ENCODE measurements at regions not wholly inside any gene's neighbourhood (a gene's known extent, or its start where the extent isn't known, plus 50 kb on each side); places are given as distances from the start of the nearest gene placed in this dataset.

GRCh38 chr6:95093154-95093553, 484.2 kb upstream of the MANEA start:
- intact Hi-C loops (cut with micrococcal nuclease; ENCODE audit: unreplicated experiment) (no loop called here), in situ Hi-C loops (cut with HindIII; ENCODE audit: extremely low pct_ligation_motif_present, low pct_unique_long_range_greater_than_20kb) (no loop called here)
- FAIRE-seq (no peak), DNase-seq (ENCODE audit: low spot score) (no peak), ATAC-seq (no peak)
- BruUV-seq (replicated peaks), result no TSS peak
- Histone ChIP-seq H3K9ac (ENCODE audit: insufficient read depth, low read depth, low read length) (no peak overlapping the region), H3K4me1 (ENCODE audit: insufficient read depth, low read length) (no peaks in the 10 kb centered on the region), H3K79me2 (ENCODE audit: insufficient read depth, low read length) (no peaks in the 10 kb centered on the region), H3K27me3 (ENCODE audit: control insufficient read depth in 1 of 2, insufficient read depth in 2 of 2, low read length in 2 of 2) (no peaks in the 10 kb centered on the region), H2AFZ (ENCODE audit: low read length) (no peak overlapping the region), H3K4me3 (replicated peaks in 1 of 3; ENCODE audit: insufficient read depth in 1 of 3, low read depth in 2 of 3, low read length in 3 of 3) (no peak overlapping the region), H3K9me3 (ENCODE audit: low read length) (no peaks in the 10 kb centered on the region), H3K4me2 (ENCODE audit: low read depth, low read length) (no peak overlapping the region), H3K27ac (ENCODE audit: extremely low read length, insufficient read depth, low read length) (no peak overlapping the region), H4K20me1 (ENCODE audit: insufficient read depth, low read length) (no peaks in the 10 kb centered on the region), H3K36me3 (replicated peaks in 1 of 2; ENCODE audit: control insufficient read depth in 1 of 2, insufficient read depth in 2 of 2, low read length in 2 of 2) (no peaks in the 10 kb centered on the region)
- CTCF ChIA-PET (ENCODE audit: low intra/inter-chr PET ratio, low total read pairs), result no interaction called here
- TF ChIP-seq GATA4 (IDR thresholded peaks at IDR 0.05; ENCODE audit: borderline replicate concordance, low read depth) (no peak), ZBTB43 (CRISPR knock-in tag; conservative IDR thresholded peaks at IDR 0.05) (no peak), CC2D1A (CRISPR knock-in tag; IDR thresholded peaks at IDR 0.05) (no peak), NBN (conservative IDR thresholded peaks at IDR 0.05) (no peak), ZNF557 (CRISPR knock-in tag; IDR thresholded peaks at IDR 0.05) (no peak), ETV5 (CRISPR knock-in tag; IDR thresholded peaks at IDR 0.05; ENCODE audit: borderline replicate concordance) (no peak), ZBTB7B (CRISPR knock-in tag; IDR thresholded peaks at IDR 0.05) (no peak)
- WGBS (ENCODE audit: low lambda C conversion rate), result 25% methylated on average over 4 of the region's 4 CpGs
- POLR2A ChIA-PET, result no interaction called here

GRCh38 chr6:95094751-95095663, 482.3 kb upstream of the MANEA start:
- WGBS (ENCODE audit: low lambda C conversion rate), result 12% methylated on average over 6 of the region's 6 CpGs
- Histone ChIP-seq H3K27ac (ENCODE audit: extremely low read length, insufficient read depth, low read length) (no peak overlapping the region), H3K4me1 (ENCODE audit: insufficient read depth, low read length) (no peaks in the 10 kb centered on the region), H3K4me2 (ENCODE audit: low read depth, low read length) (no peak overlapping the region), H3K79me2 (ENCODE audit: insufficient read depth, low read length) (no peaks in the 10 kb centered on the region), H3K4me3 (replicated peaks in 1 of 3; ENCODE audit: insufficient read depth in 1 of 3, low read depth in 2 of 3, low read length in 3 of 3) (no peak overlapping the region), H3K9me3 (ENCODE audit: low read length) (no peaks in the 10 kb centered on the region), H4K20me1 (ENCODE audit: insufficient read depth, low read length) (no peaks in the 10 kb centered on the region), H3K27me3 (ENCODE audit: control insufficient read depth in 1 of 2, insufficient read depth in 2 of 2, low read length in 2 of 2) (no peaks in the 10 kb centered on the region), H3K36me3 (replicated peaks in 1 of 2; ENCODE audit: control insufficient read depth in 1 of 2, insufficient read depth in 2 of 2, low read length in 2 of 2) (no peaks in the 10 kb centered on the region), H2AFZ (ENCODE audit: low read length) (no peak overlapping the region), H3K9ac (ENCODE audit: insufficient read depth, low read depth, low read length) (no peak overlapping the region)
- no TSS peak for BruUV-seq (replicated peaks)
- intact Hi-C loops (cut with micrococcal nuclease; ENCODE audit: unreplicated experiment), result no loop called here
- ChIA-PET POLR2A (no interaction called here), CTCF (ENCODE audit: low intra/inter-chr PET ratio, low total read pairs) (no interaction called here)
- ATAC-seq (no peak), DNase-seq (ENCODE audit: low spot score) (no peak), FAIRE-seq (no peak)
- in situ Hi-C loops (cut with HindIII; ENCODE audit: extremely low pct_ligation_motif_present, low pct_unique_long_range_greater_than_20kb), result no loop called here
- no peak for TF ChIP-seq ZZZ3 (CRISPR knock-in tag; IDR thresholded peaks at IDR 0.05; ENCODE audit: borderline replicate concordance)
- no peak for TF ChIP-seq PBX2 (CRISPR knock-in tag; IDR thresholded peaks at IDR 0.05)
- no peak for TF ChIP-seq ZGPAT (CRISPR knock-in tag; IDR thresholded peaks at IDR 0.05)
- no peak for TF ChIP-seq ZNF263 (CRISPR knock-in tag; IDR thresholded peaks at IDR 0.05)
- TF ChIP-seq MXI1 (IDR thresholded peaks at IDR 0.05; ENCODE audit: borderline replicate concordance, low read depth, low read length), result no peak
- TF ChIP-seq DPF2 (CRISPR knock-in tag; IDR thresholded peaks at IDR 0.05; ENCODE audit: borderline replicate concordance, low read depth), result no peak
